SKM-1 (cell line): ENCODE measurements at regions not wholly inside any gene's neighbourhood (a gene's known extent, or its start where the extent isn't known, plus 50 kb on each side); places are given as distances from the start of the nearest gene placed in this dataset.

Experiments
- DNase-seq: peaks from one replicate; lab custom pipeline; 2025; ENCODE audit not compliant: unreplicated experiment; lab: John Stamatoyannopoulos, UW

GRCh38 chr10:3287572-3288445 lies 115.2 kb upstream of the PITRM1 start:
- no peak for DNase-seq

DNA sequence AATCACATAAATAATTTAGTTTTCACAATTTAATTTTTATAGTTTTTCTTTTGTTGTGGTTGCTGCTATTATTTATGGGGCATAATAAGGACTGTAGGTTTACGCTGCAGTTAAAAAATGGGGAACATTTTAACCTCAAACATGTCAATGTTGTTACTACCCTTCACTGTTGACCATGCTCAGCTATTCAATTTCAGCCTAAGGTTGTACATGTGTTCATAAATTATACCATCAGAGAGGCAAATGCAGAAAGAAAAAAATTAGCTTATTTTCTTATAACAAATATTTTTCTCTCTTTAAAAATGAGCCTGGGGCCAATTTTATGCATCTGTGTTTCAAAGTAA lies 110.1 kb upstream of the PITRM1 start:
- DNase-seq: no peak

DNA sequence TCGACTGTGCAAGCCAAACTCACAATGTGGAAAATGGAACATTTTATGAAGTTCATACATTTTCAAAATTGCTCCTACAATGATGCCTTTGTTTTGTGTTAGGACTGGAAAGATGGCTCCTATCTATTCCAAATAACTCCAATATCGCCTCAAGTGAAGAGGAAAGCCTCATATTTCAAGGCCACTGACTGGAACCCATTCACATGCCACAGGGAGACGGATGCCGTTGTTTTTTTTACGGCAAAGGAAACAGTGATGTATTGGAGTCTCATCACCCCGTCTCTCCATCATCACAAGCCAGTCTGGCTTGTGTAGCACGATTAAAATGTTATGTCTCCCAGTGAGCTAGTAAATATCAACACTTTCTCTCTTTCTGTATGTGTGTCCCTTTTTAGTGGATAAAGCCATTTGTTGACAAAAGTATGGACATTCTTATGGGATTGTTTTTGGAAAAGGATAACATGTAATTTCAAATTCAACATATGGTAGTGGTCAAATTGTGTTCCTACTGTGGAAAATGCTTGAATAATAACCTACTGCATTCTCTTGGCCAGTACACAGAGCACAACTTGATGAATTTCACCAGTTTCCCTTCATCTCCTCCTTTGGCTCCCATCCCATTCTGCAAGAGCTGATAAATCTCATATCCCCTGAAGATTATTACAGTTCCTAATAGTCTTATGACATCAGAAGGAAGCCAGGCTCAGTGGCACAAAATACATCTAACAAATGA lies 109.5 kb upstream of the PITRM1 start:
- no peak for DNase-seq

DNA sequence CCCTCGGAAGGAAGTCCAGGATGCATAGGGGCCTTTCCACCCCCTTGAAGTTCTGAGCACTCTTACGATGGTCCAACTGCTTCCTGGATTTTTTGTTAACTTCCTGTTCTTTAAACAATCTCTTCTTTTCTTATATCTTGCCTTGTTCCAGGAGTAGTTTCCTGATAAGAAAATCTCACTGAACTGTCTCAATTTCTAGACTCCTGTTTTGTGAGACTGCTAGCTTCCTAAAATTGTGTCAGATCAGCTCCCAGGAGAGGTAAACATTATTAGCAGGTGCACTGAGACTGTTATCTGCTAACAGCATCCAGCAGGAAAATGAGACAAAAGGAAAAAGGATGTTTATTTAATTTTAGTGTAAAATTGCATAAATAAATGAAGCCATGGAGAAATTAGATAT lies 106.2 kb upstream of the PITRM1 start:
- DNase-seq: no peak

DNA sequence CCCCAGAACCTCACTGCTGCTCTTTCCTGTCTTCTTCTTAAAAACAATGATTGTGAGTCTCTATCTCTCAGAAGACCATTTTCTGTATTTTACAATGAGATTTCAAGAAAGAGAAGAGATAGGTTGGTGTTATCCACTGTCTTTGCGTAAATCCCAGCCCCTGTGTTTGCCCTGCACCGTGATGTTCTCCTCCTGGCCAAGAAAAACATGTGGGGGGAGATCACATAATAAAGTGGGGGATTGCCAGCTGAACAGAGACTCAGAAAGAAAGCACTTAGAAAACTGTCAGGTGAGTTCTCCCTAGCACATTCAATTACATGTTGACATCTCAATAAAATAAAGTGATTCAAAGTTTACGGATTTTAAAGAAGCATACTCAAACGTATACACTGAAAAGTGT lies 105.0 kb upstream of the PITRM1 start:
- no peak for DNase-seq

DNA sequence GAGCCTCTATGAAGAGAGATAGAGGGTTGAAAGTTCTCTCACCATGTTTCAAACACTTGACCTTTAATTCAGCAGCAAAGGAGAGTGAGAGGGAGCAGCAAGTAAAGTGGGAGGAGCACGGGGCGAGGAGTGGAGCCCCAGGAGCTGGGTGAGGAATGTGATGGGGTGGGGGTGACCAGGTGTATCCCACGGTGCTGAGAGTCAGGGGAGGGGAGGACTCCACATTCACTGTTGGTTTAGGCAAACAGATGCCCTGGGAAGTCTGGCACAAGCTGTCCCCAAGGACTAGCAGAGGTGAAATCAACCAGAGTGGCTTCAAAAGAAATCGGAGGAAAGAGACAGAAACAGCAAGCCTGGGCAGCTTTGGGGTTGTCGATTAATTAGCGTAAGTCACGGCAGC lies 101.8 kb upstream of the PITRM1 start:
- DNase-seq: no peak

- no peak for DNase-seq
Observed at GRCh38 chr10:3273966-3274365, 101.4 kb upstream of the PITRM1 start.

- DNase-seq: no peak
Observed at GRCh38 chr10:3272300-3272699, 99.7 kb upstream of the PITRM1 start.

DNA sequence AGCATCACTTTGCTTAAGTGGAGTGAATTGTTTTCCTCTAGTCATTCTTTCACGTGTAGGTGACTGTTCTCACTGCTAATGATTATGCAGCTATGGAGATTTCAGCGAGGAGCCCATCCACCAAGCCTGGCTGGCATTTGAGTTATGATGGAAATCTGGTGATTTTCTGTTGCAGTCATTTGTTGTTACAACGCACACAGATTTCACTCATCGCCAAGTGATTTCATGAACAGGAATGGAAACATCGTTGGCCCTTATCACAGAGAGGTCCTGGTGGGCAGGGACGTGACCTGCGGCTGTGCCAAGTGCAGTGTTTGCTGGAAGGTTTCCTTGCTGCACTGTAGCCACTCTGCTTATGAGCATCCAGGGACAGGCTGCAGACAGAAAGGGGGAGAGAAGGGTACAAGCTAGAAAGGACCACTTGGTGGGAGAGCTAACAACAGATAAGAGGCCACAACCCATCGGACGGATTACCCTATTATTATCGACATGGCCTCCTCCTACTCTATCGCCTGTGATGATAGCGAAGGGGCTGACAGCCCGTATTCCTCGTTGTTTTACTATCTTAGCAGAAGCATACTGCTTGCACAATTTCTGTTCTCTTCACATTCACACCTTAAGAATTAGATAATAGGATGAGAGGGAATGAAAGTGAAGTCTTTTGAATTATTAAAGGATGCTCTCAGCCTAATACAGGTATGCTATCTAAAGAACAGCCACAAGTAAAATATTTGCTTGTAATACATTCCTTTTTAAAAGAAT lies 99.0 kb upstream of the PITRM1 start:
- DNase-seq: no peak

DNA sequence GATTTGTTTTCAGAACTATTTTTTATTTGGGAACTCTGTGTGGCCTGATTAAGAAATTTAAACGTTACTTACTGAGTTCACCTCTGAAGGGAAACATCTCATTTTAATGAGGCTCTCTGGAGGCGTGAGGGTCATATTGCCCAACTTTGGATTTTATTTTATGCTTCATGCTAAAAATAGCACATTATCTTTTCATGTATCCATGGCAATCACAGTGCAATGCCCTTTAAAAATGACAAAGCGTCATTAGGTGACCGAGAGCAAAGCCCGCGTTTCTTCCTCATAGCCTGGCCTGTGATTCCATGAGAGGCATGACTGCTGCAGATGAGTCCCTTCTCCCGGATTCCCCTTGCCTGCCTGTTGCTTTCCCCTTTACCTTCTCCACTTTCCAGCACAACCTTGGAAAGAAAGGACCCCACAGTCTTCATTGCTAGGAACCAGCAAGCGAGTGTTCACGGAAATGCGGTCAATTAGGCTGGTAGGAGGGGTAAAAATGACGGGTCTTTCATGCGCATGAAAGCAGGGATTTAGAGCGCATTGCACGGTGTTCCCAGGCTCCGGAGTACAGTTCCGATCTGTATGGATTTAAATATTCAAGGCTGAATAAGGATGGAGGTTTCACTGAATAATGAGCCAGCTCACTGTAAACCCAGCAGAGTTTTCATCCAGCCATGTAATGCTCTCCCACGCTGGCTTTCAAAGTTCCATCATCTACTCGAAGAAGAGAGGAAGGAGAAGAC lies 98.2 kb upstream of the PITRM1 start:
- no peak for DNase-seq

DNA sequence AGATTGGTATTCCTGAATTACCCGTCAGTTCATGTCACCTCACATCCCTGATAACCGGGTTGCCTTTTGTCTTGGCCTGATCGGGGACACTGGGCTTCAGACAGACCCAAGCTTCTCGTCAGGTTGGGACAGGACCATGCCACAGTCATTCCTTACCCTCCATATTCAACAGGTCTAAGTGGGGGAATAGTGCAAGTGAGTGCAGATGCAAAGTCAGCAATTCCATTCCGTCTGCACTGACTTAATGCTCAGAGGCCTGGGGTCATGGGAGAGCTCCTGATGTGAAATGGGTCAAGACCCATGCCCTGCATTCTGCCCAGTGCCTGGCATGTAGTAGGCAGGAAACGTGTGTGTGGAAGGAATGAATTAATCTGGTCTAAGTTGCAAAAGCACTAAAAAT lies 95.4 kb upstream of the PITRM1 start:
- DNase-seq: no peak

DNA sequence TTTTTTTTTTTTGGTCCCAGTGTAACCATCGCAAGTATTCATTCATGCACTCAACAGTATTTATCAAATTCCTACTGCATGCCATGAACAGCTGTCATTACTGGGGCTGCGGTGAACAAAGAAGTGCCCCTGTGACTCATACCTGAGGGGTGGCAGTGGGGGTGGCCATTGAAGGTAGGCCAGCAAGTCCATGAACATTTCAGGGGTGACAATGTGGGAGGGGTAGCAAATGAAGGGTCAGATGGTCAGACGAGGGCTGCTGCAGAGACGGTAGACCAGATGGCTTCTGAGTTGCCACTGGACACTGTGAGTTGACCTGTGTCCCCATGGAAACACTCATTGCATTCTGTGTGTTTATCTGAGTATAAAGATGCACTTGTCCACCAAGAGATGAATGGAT lies 92.5 kb upstream of the PITRM1 start:
- DNase-seq: no peak

DNA sequence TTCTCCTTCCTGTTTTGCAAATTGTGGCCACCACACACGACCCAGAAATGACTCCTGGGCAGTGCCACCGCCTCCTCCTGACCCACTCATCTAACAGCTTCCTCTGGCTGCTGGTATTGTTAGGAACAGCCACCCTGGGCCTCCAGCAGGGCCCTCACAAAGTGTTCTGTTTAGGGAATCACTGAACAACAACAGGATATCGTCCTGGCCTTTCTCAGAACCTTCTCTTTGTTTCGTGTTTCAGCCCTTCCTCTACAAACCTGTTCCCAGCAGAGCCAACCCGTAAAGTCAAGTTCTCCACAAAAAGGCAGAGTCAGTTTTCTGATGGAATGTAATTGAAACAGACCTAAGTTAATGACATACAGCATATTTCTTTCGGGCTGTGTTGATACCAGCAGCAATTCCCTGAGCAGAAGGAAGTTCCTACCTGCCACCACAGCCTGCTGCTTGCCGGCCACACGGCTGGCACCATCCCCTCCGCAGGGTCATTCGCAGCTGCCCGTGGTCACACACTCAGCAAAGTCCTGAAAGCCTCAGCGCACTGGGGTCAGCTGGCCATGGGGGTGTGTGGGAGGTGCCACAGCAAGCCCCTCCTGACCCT lies 91.7 kb upstream of the PITRM1 start:
- no peak for DNase-seq

GRCh38 chr10:3263747-3264146 lies 91.2 kb upstream of the PITRM1 start:
- no peak for DNase-seq

- DNase-seq: no peak
Observed at GRCh38 chr10:3263082-3263481, 90.5 kb upstream of the PITRM1 start.

DNA sequence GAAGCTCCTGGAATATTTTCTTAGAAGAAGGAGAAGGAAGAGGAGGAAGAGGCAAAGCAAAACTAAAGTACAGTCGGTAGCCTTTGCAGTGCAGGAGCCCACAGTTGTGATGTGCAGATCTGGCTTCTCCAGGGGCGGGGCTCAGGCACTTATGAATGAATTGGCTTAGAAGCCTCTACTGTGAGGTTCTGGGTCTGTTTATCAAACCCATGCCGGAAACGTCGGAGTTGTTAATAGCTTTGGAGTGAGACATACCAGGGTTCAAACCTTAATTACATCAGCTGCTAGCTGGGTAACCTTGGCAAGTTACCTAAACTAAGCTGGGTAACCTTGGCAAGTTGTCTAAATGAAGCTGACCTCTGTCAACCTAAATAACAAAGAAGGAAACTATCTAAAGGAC lies 89.3 kb upstream of the PITRM1 start:
- DNase-seq: no peak

- DNase-seq: no peak
Observed at GRCh38 chr10:3260066-3260834, 87.7 kb upstream of the PITRM1 start.

DNA sequence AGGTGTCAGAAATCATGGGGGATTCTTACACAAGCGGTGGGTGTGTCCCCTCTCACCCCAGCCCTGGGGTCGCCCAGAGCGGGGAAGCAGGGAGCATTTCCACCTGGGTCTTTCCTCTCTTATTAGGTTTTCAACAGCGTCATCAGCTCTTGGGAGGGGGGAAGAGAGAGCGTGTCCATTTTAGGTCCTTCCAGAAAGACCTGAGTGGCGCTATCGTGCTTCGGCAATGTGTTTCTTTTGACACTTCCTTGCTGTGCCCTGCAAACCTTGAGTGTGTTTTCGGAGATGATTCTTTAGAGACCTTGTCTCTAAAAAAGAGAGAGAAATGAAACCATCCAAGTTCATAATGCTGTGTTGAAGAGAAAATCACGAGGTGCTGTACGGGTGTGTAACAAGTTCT lies 86.9 kb upstream of the PITRM1 start:
- DNase-seq: no peak

GRCh38 chr10:3258394-3258793 lies 85.8 kb upstream of the PITRM1 start:
- DNase-seq: no peak

DNA sequence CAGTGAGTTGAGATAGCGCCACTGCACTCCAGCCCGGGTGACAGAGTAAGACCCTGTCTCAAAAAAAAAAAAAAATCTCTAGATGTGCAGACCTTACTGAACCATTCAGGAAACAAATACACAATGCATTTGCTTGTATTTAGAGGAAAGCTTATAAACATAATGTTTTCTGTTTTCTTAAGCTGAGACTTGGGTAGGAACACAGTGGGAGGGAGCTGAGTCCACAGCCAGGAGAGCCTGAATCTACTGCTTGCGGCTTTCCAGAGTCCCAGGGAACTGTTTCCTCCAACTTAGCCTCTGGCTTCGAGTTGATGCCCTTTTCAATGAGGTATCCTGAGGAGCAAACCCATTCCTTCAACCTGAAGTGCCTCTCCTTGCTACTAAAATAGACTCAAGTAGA lies 83.0 kb upstream of the PITRM1 start:
- no peak for DNase-seq
